H9 (cell line): ENCODE measurements at regions not wholly inside any gene's neighbourhood (a gene's known extent, or its start where the extent isn't known, plus 50 kb on each side); places are given as distances from the start of the nearest gene placed in this dataset.

Experiments
- DNase-seq: peaks from one replicate; pipeline ENCODE4 v3.0.0-alpha.2; 2017
- H2AFZ ChIP-seq: one replicate; pipeline ENCODE4 v1.6.1; 2013; ENCODE audit warnings: mild to moderate bottlenecking, low read length, control low read depth, moderate library complexity
- H2AK5ac ChIP-seq: 2 replicates; pipeline ENCODE4 v1.6.1; 2013; ENCODE audit warnings: low read length, control low read depth, mixed read lengths; ENCODE audit not compliant: insufficient read length
- H2BK120ac ChIP-seq: one replicate; pipeline ENCODE4 v1.6.1; 2013; ENCODE audit warnings: low read depth, mild to moderate bottlenecking, low read length, control low read depth, inconsistent platforms; ENCODE audit not compliant: poor library complexity, severe bottlenecking
- H2BK12ac ChIP-seq: 2 replicates; pipeline ENCODE4 v1.6.1; 2013; ENCODE audit warnings: low read length, control low read depth, mixed read lengths, low read depth; ENCODE audit not compliant: insufficient read length
- H2BK15ac ChIP-seq: 2 replicates; pipeline ENCODE4 v1.6.1; 2013; ENCODE audit warnings: low read depth, low read length, control low read depth
- H2BK20ac ChIP-seq: one replicate; pipeline ENCODE4 v1.6.1; 2013; ENCODE audit warnings: low read depth, mild to moderate bottlenecking, low read length, control low read depth, inconsistent platforms; ENCODE audit not compliant: poor library complexity, severe bottlenecking
- H2BK5ac ChIP-seq: 2 replicates; pipeline ENCODE4 v1.6.1; 2013; ENCODE audit warnings: low read length, control low read depth, mixed read lengths; ENCODE audit not compliant: insufficient read length
- H3K14ac ChIP-seq: 2 replicates; pipeline ENCODE4 v1.6.1; 2013; ENCODE audit warnings: low read length, control low read depth; ENCODE audit not compliant: insufficient read depth
- H3K18ac ChIP-seq: 2 replicates; pipeline ENCODE4 v1.6.1; 2013; ENCODE audit warnings: low read depth, mild to moderate bottlenecking, mixed read lengths, low read length, control low read depth; ENCODE audit not compliant: insufficient read length
- H3K23ac ChIP-seq: 2 replicates; pipeline ENCODE4 v1.6.1; 2013; ENCODE audit warnings: low read length, control low read depth, mixed read lengths, low read depth; ENCODE audit not compliant: insufficient read length
- H3K23me2 ChIP-seq: 2 replicates; pipeline ENCODE4 v1.6.1; 2013; ENCODE audit warnings: low read depth, mild to moderate bottlenecking, mixed read lengths, low read length, control low read depth; ENCODE audit not compliant: insufficient read length, poor library complexity, severe bottlenecking
- H3K27ac ChIP-seq: 2 replicates; pipeline ENCODE4 v1.5.1; 2013; ENCODE audit warnings: low read length, control low read depth, mixed read lengths, low read depth; ENCODE audit not compliant: insufficient read length
- H3K27me3 ChIP-seq: 2 replicates; pipeline ENCODE4 v1.6.1; 2013; ENCODE audit warnings: low read length, control low read depth, inconsistent platforms; ENCODE audit not compliant: insufficient read depth
- H3K4ac ChIP-seq: 2 replicates; pipeline ENCODE4 v1.6.1; 2013; ENCODE audit warnings: low read depth, mild to moderate bottlenecking, control low read depth, inconsistent platforms, low read length, moderate library complexity
- H3K4me1 ChIP-seq: 2 replicates; pipeline ENCODE4 v1.6.1; 2013; ENCODE audit warnings: low read length, control low read depth, inconsistent platforms; ENCODE audit not compliant: insufficient read depth
- H3K4me2 ChIP-seq: 2 replicates; pipeline ENCODE4 v1.6.1; 2013; ENCODE audit warnings: low read length, control low read depth, mixed read lengths; ENCODE audit not compliant: insufficient read length, insufficient read depth
- H3K56ac ChIP-seq: 2 replicates; pipeline ENCODE4 v1.6.1; 2013; ENCODE audit warnings: low read depth, mild to moderate bottlenecking, mixed read lengths, low read length, control low read depth; ENCODE audit not compliant: insufficient read length
- H3K79me1 ChIP-seq: 2 replicates; pipeline ENCODE4 v1.6.1; 2013; ENCODE audit warnings: low read depth, mild to moderate bottlenecking, moderate library complexity, low read length, control low read depth, inconsistent platforms; ENCODE audit not compliant: insufficient read depth, poor library complexity, severe bottlenecking
- H3K79me2 ChIP-seq: 2 replicates; pipeline ENCODE4 v1.6.1; 2013; ENCODE audit warnings: low read length, control low read depth, inconsistent platforms; ENCODE audit not compliant: insufficient read depth
- H3K9ac ChIP-seq: 2 replicates; pipeline ENCODE4 v1.6.1; 2013; ENCODE audit warnings: low read length, control low read depth, mixed read lengths; ENCODE audit not compliant: insufficient read length; ENCODE audit errors: extremely low read depth
- H3K9me3 ChIP-seq: one replicate; pipeline ENCODE4 v1.6.1; 2013; ENCODE audit warnings: low read depth, low read length, inconsistent platforms; ENCODE audit not compliant: control insufficient read depth
- H3T11ph ChIP-seq: one replicate; pipeline ENCODE4 v1.6.1; 2013; ENCODE audit warnings: mild to moderate bottlenecking, low read length, control low read depth, inconsistent platforms
- H4K20me1 ChIP-seq: one replicate; pipeline ENCODE4 v1.6.1; 2013; ENCODE audit not compliant: control insufficient read depth, insufficient read length, insufficient read depth
- H4K5ac ChIP-seq: 2 replicates; pipeline ENCODE4 v1.6.1; 2013; ENCODE audit warnings: low read depth, mild to moderate bottlenecking, mixed read lengths, low read length, control low read depth; ENCODE audit not compliant: insufficient read length
- H4K8ac ChIP-seq: replicated peaks from 2 replicates; pipeline ENCODE4 v1.6.1; 2013; ENCODE audit warnings: low read length, control low read depth, mixed read lengths, low read depth; ENCODE audit not compliant: insufficient read length
- H4K91ac ChIP-seq: 2 replicates; pipeline ENCODE4 v1.6.1; 2013; ENCODE audit warnings: low read depth, mild to moderate bottlenecking, moderate library complexity, mixed read lengths, low read length, control low read depth; ENCODE audit not compliant: insufficient read length
- H3K27ac Mint-ChIP-seq, 3 experiments: 2 replicates in 2 of 3; 3 replicates in 1 of 3; pipeline ENCODE4 v1.8.0; 2020 to 2021; ENCODE audit warnings: mixed read lengths in 3 of 3, mild to moderate bottlenecking in 1 of 3, moderate library complexity in 1 of 3
- H3K27me3 Mint-ChIP-seq: 2 replicates; pipeline ENCODE4 v1.8.0; 2021; ENCODE audit warnings: low read depth, mild to moderate bottlenecking, moderate library complexity, mixed read lengths
- H3K36me3 Mint-ChIP-seq, 3 experiments: 2 replicates in 2 of 3; 3 replicates in 1 of 3; pipeline ENCODE4 v1.8.0; 2020 to 2021; ENCODE audit warnings: low read depth in 3 of 3, mixed read lengths in 3 of 3; ENCODE audit not compliant: insufficient read depth in 1 of 3
- H3K4me1 Mint-ChIP-seq, 2 experiments: 2 replicates each; pipeline ENCODE4 v1.8.0; 2020; ENCODE audit warnings: mixed read lengths in 2 of 2
- H3K4me3 Mint-ChIP-seq, 2 experiments: 2 replicates in 1 of 2; 3 replicates in 1 of 2; pipeline ENCODE4 v1.8.0; 2020 to 2021; ENCODE audit warnings: mild to moderate bottlenecking in 2 of 2, mixed read lengths in 2 of 2, moderate library complexity in 1 of 2
- H3K9me3 Mint-ChIP-seq, 2 experiments: 2 replicates in 1 of 2; 3 replicates in 1 of 2; pipeline ENCODE4 v1.8.0; 2020; ENCODE audit warnings: mild to moderate bottlenecking in 2 of 2, mixed read lengths in 2 of 2, moderate library complexity in 1 of 2
- WGBS: extraction: QIAGEN DNeasy Blood & Tissue Kit; methylation state at CpG from one replicate; pipeline ENCODE4 v1.1.7; 2013; ENCODE audit warnings: missing lambda C conversion rate, low lambda C conversion rate, mixed read lengths; ENCODE audit not compliant: insufficient read length; ENCODE audit errors: extremely low coverage; 5-methylcytosine and 5-hydroxymethylcytosine counted together
- TF ChIP-seq, protein P1 (sequence below): fragments of 200-600 bp; sonication (generic); conservative IDR thresholded peaks from 3 replicates; pipeline ENCODE4 v1.8.0; 2021; ENCODE audit warnings: antibody characterized with exemption, mild to moderate bottlenecking

DNA sequence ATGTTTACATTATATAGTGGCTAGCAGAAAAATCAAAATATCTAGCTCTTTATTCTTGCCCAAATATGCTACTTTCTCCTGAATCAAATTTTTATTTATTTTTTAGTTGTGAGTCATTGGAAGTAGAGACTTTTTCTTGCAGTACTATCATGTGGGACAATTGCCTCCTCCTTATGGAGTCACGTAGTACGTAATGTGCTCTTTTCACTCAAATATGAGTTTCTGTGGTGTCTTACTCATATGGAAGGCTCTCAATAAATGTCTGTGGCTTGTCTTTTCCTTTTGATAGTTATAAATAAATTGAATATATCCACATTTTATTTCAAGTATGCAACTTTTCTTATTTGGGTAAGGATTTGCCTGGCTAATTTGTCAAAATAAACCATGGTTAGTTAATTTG lies 1411.0 kb upstream of the SLC10A2 start:
- no peak overlapping the region for H2AK5ac ChIP-seq
- no peak overlapping the region for H3K23ac ChIP-seq
- H3K9ac ChIP-seq = no peak overlapping the region
- H3K56ac ChIP-seq = no peak overlapping the region
- H2AFZ ChIP-seq = no peak overlapping the region
- H2BK12ac ChIP-seq = no peak overlapping the region
- Mint-ChIP-seq H3K9me3 (peaks cover 16 to 22% of the 10 kb centered on the region in 2 experiments), H3K4me1 (no peaks in the 10 kb centered on the region; a peak in 1 of 4 replicates), H3K27ac (no peak overlapping the region), H3K27me3 (no peaks in the 10 kb centered on the region), H3K4me3 (no peak overlapping the region), H3K36me3 (peaks cover 2 to 24% (median 5%) of the 10 kb centered on the region in 3 experiments; a peak in 6 of 7 replicates)
- H3K18ac ChIP-seq = no peak overlapping the region
- no peak overlapping the region for H4K91ac ChIP-seq
- H2BK20ac ChIP-seq = no peak overlapping the region
- H2BK5ac ChIP-seq = no peak overlapping the region
- no peak overlapping the region for H3K27ac ChIP-seq
- no peak overlapping the region for H3K14ac ChIP-seq
- no peaks in the 10 kb centered on the region for H4K20me1 ChIP-seq
- no peak for DNase-seq
- WGBS = no CpG with 5 or more reads among the region's 2 CpGs
- H2BK120ac ChIP-seq = no peak overlapping the region
- no peak overlapping the region for H4K8ac ChIP-seq
- H3K4ac ChIP-seq = no peak overlapping the region
- no peak overlapping the region for H3T11ph ChIP-seq
- no peaks in the 10 kb centered on the region for H3K27me3 ChIP-seq
- H3K79me1 ChIP-seq = no peaks in the 10 kb centered on the region
- no peaks in the 10 kb centered on the region for H3K23me2 ChIP-seq
- no peaks in the 10 kb centered on the region for H3K79me2 ChIP-seq
- TF ChIP-seq, protein P1, sequence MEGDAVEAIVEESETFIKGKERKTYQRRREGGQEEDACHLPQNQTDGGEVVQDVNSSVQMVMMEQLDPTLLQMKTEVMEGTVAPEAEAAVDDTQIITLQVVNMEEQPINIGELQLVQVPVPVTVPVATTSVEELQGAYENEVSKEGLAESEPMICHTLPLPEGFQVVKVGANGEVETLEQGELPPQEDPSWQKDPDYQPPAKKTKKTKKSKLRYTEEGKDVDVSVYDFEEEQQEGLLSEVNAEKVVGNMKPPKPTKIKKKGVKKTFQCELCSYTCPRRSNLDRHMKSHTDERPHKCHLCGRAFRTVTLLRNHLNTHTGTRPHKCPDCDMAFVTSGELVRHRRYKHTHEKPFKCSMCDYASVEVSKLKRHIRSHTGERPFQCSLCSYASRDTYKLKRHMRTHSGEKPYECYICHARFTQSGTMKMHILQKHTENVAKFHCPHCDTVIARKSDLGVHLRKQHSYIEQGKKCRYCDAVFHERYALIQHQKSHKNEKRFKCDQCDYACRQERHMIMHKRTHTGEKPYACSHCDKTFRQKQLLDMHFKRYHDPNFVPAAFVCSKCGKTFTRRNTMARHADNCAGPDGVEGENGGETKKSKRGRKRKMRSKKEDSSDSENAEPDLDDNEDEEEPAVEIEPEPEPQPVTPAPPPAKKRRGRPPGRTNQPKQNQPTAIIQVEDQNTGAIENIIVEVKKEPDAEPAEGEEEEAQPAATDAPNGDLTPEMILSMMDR = no peak
- no peak overlapping the region for H3K4me2 ChIP-seq
- no peak overlapping the region for H4K5ac ChIP-seq
- H3K4me1 ChIP-seq = no peaks in the 10 kb centered on the region
- H2BK15ac ChIP-seq = no peak overlapping the region
- H3K9me3 ChIP-seq = no peaks in the 10 kb centered on the region
